Stimulated activated CD4-positive, alpha-beta T cell treated with anti-CD3 and anti-CD28 coated beads, TNF-alpha, amount 100 ng/mL, for 4 hours (primary cell): ENCODE measurements at regions not wholly inside any gene's neighbourhood (a gene's known extent, or its start where the extent isn't known, plus 50 kb on each side); places are given as distances from the start of the nearest gene placed in this dataset.

Experiments
- DNase-seq, 3 experiments: peaks; one replicate each; pipeline ENCODE4 v3.0.0-alpha.2; 2020; ENCODE audit warnings: low read depth in 3 of 3

DNA sequence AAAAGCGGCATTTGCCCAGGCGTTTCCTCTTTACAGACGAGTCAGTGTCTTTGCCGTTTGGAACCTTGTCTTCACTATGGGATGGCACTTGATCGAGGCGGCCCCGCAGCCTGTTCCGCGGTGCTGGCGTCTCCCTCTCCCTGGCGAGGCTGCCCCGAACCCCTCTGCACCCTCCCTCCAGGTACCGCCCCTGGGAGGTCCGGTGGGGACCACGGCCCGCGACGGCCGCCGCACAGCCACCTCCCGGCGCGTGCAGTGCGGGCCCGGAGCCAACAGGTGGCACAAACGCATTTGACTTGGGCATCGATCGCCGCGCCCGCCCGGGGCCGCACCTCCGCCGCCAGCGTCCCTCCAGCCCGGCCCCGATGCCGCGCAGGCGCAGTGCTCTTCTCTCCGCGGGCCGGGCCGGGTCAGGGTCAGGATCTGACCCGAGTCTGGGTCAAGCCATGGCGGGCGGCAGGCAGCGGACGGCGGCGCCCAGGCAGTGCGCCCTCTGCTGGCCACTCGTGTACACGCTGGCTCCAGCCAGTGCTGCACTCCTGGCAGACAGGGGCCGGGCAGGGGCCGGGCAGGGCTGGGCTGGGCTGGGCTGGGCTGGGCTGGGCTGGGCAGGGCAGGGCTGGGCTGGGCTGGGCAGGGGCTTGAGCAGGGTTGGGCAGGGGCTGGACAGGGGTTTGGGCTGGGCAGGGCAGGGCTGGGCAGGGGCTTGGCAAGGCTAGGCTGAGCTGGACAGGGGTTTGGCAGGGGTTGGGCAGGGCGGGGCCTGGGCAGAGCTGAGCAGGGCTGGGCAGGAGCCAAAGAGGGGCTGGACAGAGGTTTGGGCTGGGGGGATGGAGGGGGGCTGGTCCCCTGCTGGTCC, 155.8 kb upstream of the IRX4 start:
- peak; percentile 6 to 49 (median 33) for DNase-seq

- no peak for DNase-seq
Measured at GRCh38 chr5:2036885-2037284, 154.2 kb upstream of the IRX4 start.

DNA sequence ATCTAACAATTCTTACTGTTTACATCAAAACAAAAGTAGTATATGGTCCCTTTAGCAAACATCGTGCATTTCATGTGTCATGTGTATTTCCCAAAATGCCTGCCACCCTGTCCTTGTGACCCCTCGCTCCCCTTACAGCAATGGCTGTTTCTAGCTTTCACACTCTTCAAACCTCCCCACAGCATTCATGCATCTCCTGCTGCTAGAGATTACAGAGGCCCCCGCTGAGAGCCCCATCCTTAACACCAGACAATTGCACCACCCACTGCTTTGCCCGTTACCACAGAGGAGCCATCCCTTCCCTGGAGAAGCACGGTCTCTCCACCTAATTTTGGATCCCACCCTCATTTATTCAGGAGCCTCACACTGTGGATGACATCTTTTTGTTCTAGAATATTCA, 149.7 kb upstream of the IRX4 start:
- no peak for DNase-seq

DNA sequence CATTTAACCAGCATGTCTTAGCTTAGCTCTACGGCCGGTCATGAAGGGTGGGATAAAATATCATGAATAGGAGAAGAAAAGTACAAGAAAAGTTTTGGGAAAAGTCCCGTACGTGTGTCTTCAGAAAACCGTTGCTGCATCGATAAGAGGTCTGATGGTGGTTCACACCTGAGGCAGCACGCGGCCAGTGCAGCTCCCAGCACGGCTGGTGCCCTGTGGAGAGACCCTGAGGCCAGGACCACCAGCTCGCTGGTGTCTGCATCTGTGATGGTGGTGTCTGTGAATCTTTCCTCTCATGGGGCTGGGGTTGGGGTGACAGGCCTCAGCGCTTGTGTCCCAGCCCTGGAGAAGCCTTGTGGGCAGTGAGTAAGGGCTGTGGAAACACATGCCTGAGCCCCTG, 148.9 kb upstream of the IRX4 start:
- DNase-seq, result no peak

GRCh38 chr5:2030131-2030530, 147.4 kb upstream of the IRX4 start:
- no peak for DNase-seq

- no peak for DNase-seq
Measured at GRCh38 chr5:2029206-2029605, 146.5 kb upstream of the IRX4 start.

GRCh38 chr5:2027790-2028189, 145.1 kb upstream of the IRX4 start:
- DNase-seq, result no peak

DNA sequence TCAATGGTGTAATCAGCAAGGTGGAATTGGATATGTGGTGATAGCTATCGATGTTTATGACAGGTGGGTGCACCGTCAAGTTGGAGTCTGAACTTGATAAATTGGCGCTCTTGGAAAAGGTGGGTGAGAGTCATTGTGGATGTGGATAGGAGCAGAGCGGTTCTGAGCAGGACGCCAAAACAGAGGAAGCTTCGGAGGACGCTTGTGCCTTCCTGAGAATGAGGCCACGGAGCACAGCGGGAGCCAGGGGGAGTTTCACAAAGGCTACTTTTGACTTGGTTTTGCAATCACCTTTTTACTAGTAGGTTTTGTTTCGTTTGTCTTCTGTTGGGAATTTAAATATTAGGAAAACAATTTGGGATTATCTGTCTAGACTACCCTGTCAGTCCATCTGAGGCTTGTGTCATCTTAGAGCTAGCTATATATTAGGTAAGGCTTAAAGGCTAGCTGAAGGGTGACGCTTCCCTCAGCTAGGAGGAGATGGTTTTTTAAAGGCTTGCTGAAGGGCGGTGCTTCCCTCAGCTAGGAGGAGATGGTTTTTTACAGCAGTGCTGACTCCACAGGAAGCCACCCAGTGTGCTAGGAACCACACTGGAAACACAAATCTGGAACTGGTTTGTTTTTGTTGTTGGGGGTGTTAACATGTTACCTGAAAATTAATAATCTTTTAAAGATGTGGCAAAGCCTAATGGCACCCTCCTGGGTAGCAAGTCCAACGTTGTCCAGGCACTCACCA, 142.4 kb upstream of the IRX4 start:
- no peak for DNase-seq

DNA sequence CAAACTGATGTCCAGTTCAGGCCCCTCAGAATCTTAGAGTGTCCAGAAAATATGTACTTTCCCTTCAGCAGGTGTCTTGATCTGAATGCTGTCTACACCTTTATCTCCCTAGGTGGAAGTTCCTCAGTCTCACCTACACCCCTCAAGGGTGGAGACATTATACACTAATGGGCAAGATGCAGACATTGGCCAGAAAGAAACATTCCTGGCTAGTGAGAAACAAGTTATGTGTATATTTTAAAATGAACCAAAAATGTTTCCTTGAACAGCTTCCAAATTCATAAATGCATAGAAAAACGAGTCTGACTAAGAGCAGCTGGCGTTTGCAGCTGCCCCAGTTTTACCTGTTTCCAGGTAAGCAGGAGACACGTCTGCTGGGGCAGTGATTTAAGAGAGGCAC, 140.5 kb upstream of the IRX4 start:
- DNase-seq, result no peak

DNA sequence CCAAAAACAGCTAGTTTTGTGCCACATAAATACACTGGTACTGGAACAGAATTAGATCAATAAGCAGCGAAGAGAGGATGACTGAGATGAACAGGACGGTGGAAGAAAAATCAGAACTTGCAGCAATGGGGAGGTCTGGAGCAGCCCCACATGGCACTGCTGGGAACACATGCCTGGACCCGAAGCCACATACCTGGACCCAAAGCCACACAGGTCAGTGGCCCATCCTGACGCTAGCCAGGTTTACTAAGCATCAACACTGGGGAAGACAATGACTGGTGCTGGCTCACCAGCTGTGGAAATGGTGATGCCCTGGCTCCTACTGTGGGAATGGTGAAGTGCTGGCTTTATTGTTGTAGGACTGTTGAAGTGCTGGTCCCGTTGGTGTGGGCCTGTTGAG, 139.7 kb upstream of the IRX4 start:
- DNase-seq, result no peak

DNA sequence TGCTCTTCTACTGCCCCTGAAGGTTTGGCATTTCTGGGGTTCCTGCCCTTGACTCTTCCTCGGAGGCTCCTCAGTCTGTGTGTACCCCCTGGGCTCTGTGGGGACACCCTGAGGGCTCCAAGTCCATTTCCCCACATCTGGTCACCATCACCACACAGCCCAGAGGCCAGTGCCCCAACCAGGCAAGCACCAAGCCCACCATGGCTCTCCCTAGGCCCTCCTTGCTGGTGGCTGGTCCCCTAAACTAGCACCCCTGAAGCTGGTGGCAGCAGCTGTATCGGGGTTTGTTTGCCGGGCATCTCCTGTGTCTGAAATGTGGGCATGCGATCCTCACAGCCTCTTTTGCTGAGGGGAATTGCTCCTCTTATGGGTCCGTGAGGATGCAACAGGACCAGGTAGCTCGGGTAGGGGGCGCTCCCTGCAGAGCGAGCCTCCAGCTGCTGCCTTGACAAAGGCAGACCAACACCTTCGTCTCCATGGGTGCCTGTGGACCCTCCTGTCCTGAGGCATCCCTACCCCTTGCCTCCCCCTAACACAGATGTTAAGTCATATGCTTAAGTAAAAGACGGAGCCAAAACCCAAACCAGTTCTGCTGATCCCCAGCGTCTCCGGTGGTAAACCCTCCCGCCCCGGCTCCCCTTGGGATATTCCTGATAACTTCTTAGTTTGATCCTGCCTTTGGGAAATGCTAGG, 138.9 kb upstream of the IRX4 start:
- DNase-seq, result no peak

DNA sequence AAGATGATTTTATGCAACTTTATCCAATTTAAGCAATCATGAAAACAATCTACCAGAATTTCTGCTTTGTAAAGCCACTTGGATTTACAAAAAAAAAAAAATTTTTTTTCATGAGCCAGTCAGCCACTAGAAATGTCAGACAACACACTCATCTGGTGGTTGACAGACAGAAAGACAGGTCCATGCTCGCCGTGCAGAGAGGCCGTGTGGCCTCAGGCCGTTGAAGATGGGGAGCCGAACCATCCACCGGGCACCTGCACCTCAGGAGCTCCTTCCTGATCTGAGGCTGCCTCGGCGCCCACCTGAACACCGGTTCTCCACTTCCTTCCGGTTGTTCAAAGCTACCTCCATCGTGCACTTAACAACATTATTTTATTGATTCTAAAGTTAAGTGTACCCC, 138.0 kb upstream of the IRX4 start:
- DNase-seq, result no peak

- no peak for DNase-seq
Measured at GRCh38 chr5:2019716-2020115, 137.0 kb upstream of the IRX4 start.

DNA sequence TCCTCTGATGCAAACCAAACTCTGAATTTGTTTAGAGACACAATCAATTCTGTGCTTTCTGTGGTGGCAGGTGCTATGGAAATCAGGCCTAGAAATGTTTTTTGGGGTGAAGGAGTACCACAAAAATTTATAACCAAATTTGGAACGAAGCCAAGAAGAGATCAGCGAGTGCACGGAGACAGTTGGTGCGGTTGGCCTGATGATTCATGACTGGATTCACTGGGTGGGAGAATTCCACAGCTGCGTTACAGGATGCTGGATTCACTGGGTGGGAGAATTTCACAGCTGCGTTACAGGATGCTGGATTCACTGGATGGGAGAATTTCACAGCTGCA, 135.6 kb upstream of the IRX4 start:
- no peak for DNase-seq

- no peak for DNase-seq
Measured at GRCh38 chr5:2017540-2018389, 135.0 kb upstream of the IRX4 start.

DNA sequence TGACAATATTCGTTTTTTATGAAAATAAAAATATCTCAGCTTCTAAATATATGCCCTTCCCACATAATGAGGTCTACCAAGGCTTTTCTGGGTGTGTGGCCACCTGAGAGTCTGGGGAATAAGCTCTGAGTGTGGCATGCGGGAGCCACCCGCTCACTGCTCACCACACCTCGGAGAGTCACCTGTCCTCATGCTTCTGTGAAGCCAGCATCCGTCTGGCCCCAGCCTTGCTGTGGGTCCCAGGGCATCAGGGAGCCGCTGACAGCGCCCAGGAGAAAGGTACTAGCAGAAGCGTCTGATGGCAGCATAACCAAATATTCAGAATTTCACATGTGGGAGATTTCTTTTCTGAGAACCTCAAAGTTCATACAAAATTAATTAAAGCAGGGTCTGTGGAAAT, 133.2 kb upstream of the IRX4 start:
- no peak for DNase-seq

- no peak for DNase-seq
Measured at GRCh38 chr5:2015124-2015848, 132.6 kb upstream of the IRX4 start.

DNA sequence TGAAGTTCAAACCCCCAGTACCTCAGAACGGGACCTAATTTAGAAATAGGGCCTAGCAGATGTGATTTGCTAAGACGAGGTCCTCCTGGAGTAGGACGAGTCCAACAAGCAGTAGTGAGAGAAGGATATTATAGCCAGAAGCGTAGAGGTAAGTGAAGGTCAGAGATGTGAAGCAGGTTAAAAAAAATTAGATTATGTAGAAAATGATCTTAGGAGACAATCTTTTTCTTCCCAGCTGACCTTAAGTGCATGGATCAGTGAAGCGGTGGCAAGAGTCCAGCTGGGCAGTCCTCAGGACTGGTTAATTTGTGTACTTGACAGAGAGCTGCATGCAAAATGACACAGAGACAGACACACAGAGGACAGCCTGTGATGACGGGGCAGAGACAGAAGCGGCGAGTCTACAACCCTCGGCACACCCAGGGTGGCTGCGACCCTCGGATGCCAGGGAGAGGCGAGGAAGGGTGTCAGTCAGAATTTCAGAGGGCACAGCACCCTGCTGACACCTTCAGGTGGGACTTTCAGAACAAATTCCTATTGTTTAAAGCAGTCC, 131.4 kb upstream of the IRX4 start:
- DNase-seq, result no peak

DNA sequence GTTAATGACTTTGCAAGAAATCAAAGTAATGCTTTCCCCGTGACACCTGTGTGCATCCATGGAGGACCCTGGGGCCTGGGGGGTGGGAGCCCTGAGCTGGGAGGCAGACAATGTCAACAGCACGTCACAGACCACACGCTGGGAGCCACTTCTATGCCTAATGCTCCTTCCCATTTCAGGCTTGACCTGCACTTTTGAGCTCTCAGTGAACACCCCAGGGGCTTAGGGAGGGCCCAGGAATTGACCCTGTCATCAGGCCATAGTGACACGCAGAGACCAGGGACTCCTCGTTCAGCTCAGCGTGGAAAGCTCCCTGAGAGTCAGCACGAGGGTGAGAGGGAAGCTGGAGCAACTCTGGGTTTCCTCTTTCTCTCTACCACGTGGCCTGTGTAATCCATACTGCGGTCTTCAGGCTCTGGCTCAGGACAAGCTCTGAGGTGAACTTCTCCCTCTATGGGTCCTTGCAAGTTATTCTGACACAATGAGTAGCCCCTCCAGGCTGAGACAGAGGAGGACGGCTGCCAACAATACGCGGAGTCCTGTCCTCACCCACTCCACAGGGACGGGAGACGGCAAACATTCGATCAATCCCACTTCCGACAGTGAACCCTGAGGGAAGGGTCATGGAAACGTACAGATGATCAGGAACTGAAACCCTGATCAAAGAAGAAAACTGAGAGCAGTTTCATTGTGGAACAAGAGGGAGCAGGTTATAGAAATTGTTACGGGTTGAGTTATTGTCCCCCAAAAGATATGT, 130.8 kb upstream of the IRX4 start:
- no peak for DNase-seq

DNA sequence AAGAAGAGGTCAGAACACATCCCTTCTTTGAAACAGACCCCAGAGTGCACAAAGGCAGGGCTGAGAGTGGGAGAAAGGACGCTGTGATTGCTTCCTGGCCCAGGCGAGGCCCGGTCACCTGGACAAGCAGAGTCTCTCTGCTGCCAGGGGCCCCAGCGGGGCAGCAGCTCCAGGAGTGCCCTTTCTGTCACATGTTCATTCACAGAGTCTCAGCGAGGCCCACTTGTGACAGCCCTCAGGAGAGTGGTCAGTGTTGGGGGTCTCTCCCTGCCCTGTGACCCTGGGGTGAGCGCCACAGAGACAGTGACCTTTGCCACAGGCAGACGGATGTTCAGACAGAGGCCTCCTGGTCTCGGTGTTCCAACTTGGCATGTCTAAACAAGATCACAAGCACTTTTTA, 130.2 kb upstream of the IRX4 start:
- DNase-seq, result no peak
